Endothelial cell of umbilical vein (primary cell): ENCODE measurements at regions not wholly inside any gene's neighbourhood (a gene's known extent, or its start where the extent isn't known, plus 50 kb on each side); places are given as distances from the start of the nearest gene placed in this dataset.

Source experiments
- BruUV-seq: library from RNA; stranded (reverse); fragments of 400-500 nt; replicated peaks from 2 replicates; lab custom pipeline; 2021; lab: Mats Ljungman, UMichigan
- CTCF ChIA-PET: fragments of 300-600, 350-600 bp; sonication (Branson Sonifier 250); formaldehyde crosslinking; loops from one replicate; lab custom pipeline; 2021; ENCODE audit warnings: antibody characterized with exemption, inconsistent platforms; lab: Charles Lee
- POLR2A ChIA-PET: fragments of 300-600, 350-600 bp; sonication (Branson Sonifier 250); formaldehyde crosslinking; loops from one replicate; lab custom pipeline; 2021; ENCODE audit warnings: antibody characterized with exemption, inconsistent platforms; lab: Charles Lee
- DNase-seq: peaks from one replicate; pipeline ENCODE4 v3.0.0-alpha.2; 2011; ENCODE audit warnings: low read depth, low spot score
- FAIRE-seq: peaks from 2 replicates; lab custom pipeline; 2011; peaks lifted over from hg19 to GRCh38; lab: Jason Lieb, UNC
- H2AFZ ChIP-seq: 2 replicates; pipeline ENCODE4 v1.6.0; 2012; ENCODE audit warnings: low read depth, low read length, control low read depth, inconsistent platforms
- H3K27ac ChIP-seq: 2 replicates; pipeline ENCODE4 v1.5.1; 2011; ENCODE audit warnings: low read depth, mild to moderate bottlenecking, control low read depth, low read length, moderate library complexity; ENCODE audit not compliant: insufficient read depth
- H3K27me3 ChIP-seq, 2 experiments: 2 replicates each; pipeline versions ENCODE4 v1.6.0 to v1.6.1; 2011; ENCODE audit warnings: low read length in 2 of 2, mixed read lengths in 1 of 2; ENCODE audit not compliant: control insufficient read depth in 2 of 2, insufficient read depth in 2 of 2
- H3K36me3 ChIP-seq, 2 experiments: 2 replicates in 1 of 2; 3 replicates in 1 of 2; pipeline ENCODE4 v1.5.1; 2011; ENCODE audit warnings: low read length in 2 of 2, mild to moderate bottlenecking in 1 of 2, moderate library complexity in 1 of 2; ENCODE audit not compliant: control insufficient read depth in 2 of 2, insufficient read depth in 2 of 2; ENCODE audit errors: extremely low read depth in 1 of 2
- H3K4me1 ChIP-seq: 3 replicates; pipeline ENCODE4 v1.5.1; 2011; ENCODE audit warnings: mild to moderate bottlenecking, low read length; ENCODE audit not compliant: control insufficient read depth, insufficient read depth; ENCODE audit errors: extremely low read depth
- H3K4me2 ChIP-seq: 2 replicates; pipeline ENCODE4 v1.6.1; 2011; ENCODE audit warnings: low read length, control low read depth, mixed read lengths; ENCODE audit not compliant: insufficient read depth
- H3K4me3 ChIP-seq, 3 experiments: fragments of 200-600 bp in 1 of 3; sonication (generic), shearing (Covaris generic) in 1 of 3; replicated peaks in 1 of 3; 2 replicates each; pipeline ENCODE4 v1.5.1; 2011 to 2016; ENCODE audit warnings: control low read depth in 3 of 3, low read length in 3 of 3, mild to moderate bottlenecking in 2 of 3, inconsistent platforms in 1 of 3, low read depth in 1 of 3, moderate library complexity in 1 of 3; ENCODE audit not compliant: insufficient read depth in 1 of 3
- H3K79me2 ChIP-seq: 2 replicates; pipeline ENCODE4 v1.6.0; 2012; ENCODE audit warnings: low read length, inconsistent platforms; ENCODE audit not compliant: control insufficient read depth, insufficient read depth
- H3K9ac ChIP-seq: replicated peaks from 2 replicates; pipeline ENCODE3; 2011; ENCODE audit warnings: low read length, control low read depth; ENCODE audit not compliant: insufficient read depth; ENCODE audit errors: extremely low read depth
- H3K9me1 ChIP-seq: replicated peaks from 3 replicates; pipeline ENCODE4 v1.6.0; 2011; ENCODE audit warnings: mild to moderate bottlenecking, low read length; ENCODE audit not compliant: control insufficient read depth, insufficient read depth; ENCODE audit errors: extremely low read depth
- H3K9me3 ChIP-seq: replicated peaks from 2 replicates; pipeline ENCODE4 v1.5.1; 2012; ENCODE audit warnings: low read length, inconsistent platforms; ENCODE audit not compliant: control insufficient read depth, insufficient read depth
- H4K20me1 ChIP-seq: replicated peaks from 2 replicates; pipeline ENCODE3; 2011; ENCODE audit warnings: mild to moderate bottlenecking, low read length; ENCODE audit not compliant: control insufficient read depth, insufficient read depth; ENCODE audit errors: extremely low read depth
- EZH2 ChIP-seq: IDR thresholded peaks from 2 replicates; pipeline ENCODE4 v1.6.1; 2012; ENCODE audit warnings: borderline replicate concordance, low read depth, mild to moderate bottlenecking, moderate library complexity, low read length, inconsistent platforms; ENCODE audit not compliant: severe bottlenecking
- FOS ChIP-seq: IDR thresholded peaks from 2 replicates; pipeline ENCODE4 v1.6.1; 2011; ENCODE audit warnings: mild to moderate bottlenecking, low read length, moderate library complexity, borderline replicate concordance; ENCODE audit not compliant: insufficient read depth
- GATA2 ChIP-seq: IDR thresholded peaks from 2 replicates; pipeline ENCODE4 v1.7.0; 2011; ENCODE audit warnings: low read depth, mild to moderate bottlenecking, moderate library complexity, mixed read lengths, low read length; ENCODE audit not compliant: insufficient read length, insufficient read depth
- JUN ChIP-seq: IDR thresholded peaks from 2 replicates; pipeline ENCODE4 v1.6.1; 2011; ENCODE audit warnings: borderline replicate concordance, low read depth; ENCODE audit not compliant: insufficient read length, insufficient read depth
- MYC ChIP-seq: IDR thresholded peaks from one replicate; pipeline ENCODE4 v1.6.1; 2011; ENCODE audit warnings: mild to moderate bottlenecking, low read depth, low read length
- POLR2A ChIP-seq: IDR thresholded peaks from 2 replicates; pipeline ENCODE4 v1.6.1; 2012; ENCODE audit warnings: low read depth, mild to moderate bottlenecking, control low read depth, low read length
- POLR2AphosphoS5 ChIP-seq: IDR thresholded peaks from 2 replicates; pipeline ENCODE4 v1.6.1; 2012; ENCODE audit warnings: low read depth, mild to moderate bottlenecking, control low read depth, low read length, moderate library complexity; ENCODE audit not compliant: insufficient read depth
- dilution Hi-C: fragments of 300-500 bp; cut with MboI; formaldehyde crosslinking; loops from one replicate; pipeline ENCODE4 v1.15.0; 2019; ENCODE audit warnings: low sequenced_read_pairs; ENCODE audit not compliant: extremely low pct_ligation_motif_present
- intact Hi-C: fragments of 100-400 bp; cut with micrococcal nuclease; formaldehyde crosslinking; loops from one replicate; pipeline ENCODE4 v1.10.0; 2022
- TF ChIP-seq, protein P1 (sequence below): IDR thresholded peaks from 2 replicates; pipeline ENCODE4 v1.6.1; 2011; ENCODE audit not compliant: insufficient read depth, insufficient read length
- TF ChIP-seq, protein P2 (sequence below), 2 donors: IDR thresholded peaks; 1 replicate in 1 of 2; 2 replicates in 1 of 2; pipeline ENCODE4 v1.5.1; 2011; ENCODE audit warnings: low read length in 2 of 2, mild to moderate bottlenecking in 2 of 2, moderate library complexity in 2 of 2, control low read depth in 1 of 2, inconsistent platforms in 1 of 2, low read depth in 1 of 2; ENCODE audit not compliant: insufficient read depth in 1 of 2; ENCODE audit errors: extremely low read depth in 1 of 2

DNA sequence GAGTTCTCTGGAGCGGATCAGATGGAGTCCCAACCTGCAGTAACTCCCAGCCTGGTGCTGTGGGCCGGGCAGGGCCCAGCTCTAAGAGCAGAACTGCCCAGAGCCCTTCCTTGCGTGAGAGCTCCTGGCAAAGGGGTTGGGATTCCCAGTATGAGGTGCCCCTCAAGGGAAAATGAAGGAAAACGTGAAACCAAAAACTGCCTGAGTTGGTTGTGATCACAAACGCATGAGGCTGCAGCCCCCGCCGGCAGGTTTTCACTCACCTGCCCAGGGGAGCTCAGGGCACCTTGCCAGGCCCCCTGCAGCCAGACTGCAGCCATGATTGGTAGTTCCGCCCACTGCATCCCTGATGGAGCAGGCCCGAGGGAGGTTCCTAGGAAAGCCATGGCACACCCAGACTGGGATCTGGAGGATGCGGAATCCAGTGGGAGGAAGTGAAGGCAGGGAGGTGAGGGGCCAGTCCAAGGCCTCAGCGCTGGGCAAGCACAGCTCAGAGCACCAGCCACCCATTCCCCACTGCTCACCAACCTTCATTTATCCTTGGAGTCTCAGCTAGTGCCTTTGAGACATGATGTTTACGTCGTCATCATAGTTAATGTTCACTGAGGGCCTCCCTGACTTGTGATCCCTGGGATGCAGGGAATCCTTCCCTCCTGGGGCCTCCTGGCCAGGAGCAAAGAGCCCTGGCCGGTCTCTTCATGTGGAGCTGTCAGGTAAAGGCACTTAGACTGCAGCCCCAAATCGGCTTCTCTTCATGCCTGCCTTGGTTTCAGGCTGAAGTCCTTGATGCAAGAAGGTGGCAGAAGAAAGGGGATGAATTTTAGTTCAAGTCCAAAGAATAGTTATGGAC lies 103.2 kb downstream of the INHBB start:
- H3K9me3 ChIP-seq = no peaks in the 10 kb centered on the region
- no peaks in the 10 kb centered on the region for H3K9me1 ChIP-seq
- H3K36me3 ChIP-seq = no peaks in the 10 kb centered on the region
- no peaks in the 10 kb centered on the region for H3K4me1 ChIP-seq
- ChIA-PET POLR2A (no interaction called here), CTCF (no interaction called here)
- no peak for DNase-seq
- no peak overlapping the region for H2AFZ ChIP-seq
- peaks cover 0 to 2% of the 10 kb centered on the region in 2 experiments for H3K27me3 ChIP-seq
- H3K79me2 ChIP-seq = no peaks in the 10 kb centered on the region
- TF ChIP-seq, protein P1, sequence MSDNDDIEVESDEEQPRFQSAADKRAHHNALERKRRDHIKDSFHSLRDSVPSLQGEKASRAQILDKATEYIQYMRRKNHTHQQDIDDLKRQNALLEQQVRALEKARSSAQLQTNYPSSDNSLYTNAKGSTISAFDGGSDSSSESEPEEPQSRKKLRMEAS = no peak
- TF ChIP-seq EZH2 = no peak
- TF ChIP-seq, protein P2, sequence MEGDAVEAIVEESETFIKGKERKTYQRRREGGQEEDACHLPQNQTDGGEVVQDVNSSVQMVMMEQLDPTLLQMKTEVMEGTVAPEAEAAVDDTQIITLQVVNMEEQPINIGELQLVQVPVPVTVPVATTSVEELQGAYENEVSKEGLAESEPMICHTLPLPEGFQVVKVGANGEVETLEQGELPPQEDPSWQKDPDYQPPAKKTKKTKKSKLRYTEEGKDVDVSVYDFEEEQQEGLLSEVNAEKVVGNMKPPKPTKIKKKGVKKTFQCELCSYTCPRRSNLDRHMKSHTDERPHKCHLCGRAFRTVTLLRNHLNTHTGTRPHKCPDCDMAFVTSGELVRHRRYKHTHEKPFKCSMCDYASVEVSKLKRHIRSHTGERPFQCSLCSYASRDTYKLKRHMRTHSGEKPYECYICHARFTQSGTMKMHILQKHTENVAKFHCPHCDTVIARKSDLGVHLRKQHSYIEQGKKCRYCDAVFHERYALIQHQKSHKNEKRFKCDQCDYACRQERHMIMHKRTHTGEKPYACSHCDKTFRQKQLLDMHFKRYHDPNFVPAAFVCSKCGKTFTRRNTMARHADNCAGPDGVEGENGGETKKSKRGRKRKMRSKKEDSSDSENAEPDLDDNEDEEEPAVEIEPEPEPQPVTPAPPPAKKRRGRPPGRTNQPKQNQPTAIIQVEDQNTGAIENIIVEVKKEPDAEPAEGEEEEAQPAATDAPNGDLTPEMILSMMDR (IDR thresholded peaks at IDR 0.05; ENCODE audit: extremely low read depth in 1 of 2, insufficient read depth in 1 of 2, low read depth in 1 of 2, low read length in 2 of 2) = no peak
- TF ChIP-seq MYC = no peak
- TF ChIP-seq POLR2A = no peak
- no peak for TF ChIP-seq GATA2
- TF ChIP-seq FOS = no peak
- no peak for TF ChIP-seq JUN
- TF ChIP-seq POLR2AphosphoS5 = no peak
- H3K4me3 ChIP-seq = no peak overlapping the region
- no peak overlapping the region for H3K9ac ChIP-seq
- H3K4me2 ChIP-seq = no peak overlapping the region
- dilution Hi-C loops (no loop called here), intact Hi-C loops (loop anchor here (10.0 kb wide), 1 partner anchor 226 kb away; no protein-coding TSS in a partner anchor)
- no peak overlapping the region for H3K27ac ChIP-seq
- H4K20me1 ChIP-seq = no peaks in the 10 kb centered on the region
- FAIRE-seq = no peak
- BruUV-seq = no TSS peak
